ENCODE measurements at regions not wholly inside any gene's neighbourhood (a gene's known extent, or its start where the extent isn't known, plus 50 kb on each side); places are given as distances from the start of the nearest gene placed in this dataset.

- H3K36me3 Mint-ChIP-seq (ENCODE audit: insufficient read depth, unreplicated experiment): no peaks in the 10 kb centered on the region
- Histone ChIP-seq H3K36me3 (ENCODE audit: control insufficient read depth, insufficient read depth, low read length) (no peaks in the 10 kb centered on the region; the same call in 1 of the 2 replicates), H3K4me3 (ENCODE audit: low read depth, low read length) (no peak overlapping the region), H3K27me3 (replicated peaks; ENCODE audit: control insufficient read depth, insufficient read depth, low read length) (no peaks in the 10 kb centered on the region), H3K9me3 (no peaks in the 10 kb centered on the region), H3K4me1 (peaks cover 8% of the 10 kb centered on the region)
- BruUV-seq (replicated peaks): no TSS peak
- TF ChIP-seq CTCF (IDR thresholded peaks at IDR 0.05; ENCODE audit: insufficient read depth in 1 of 2, low read depth in 1 of 2, low read length in 1 of 2, severe bottlenecking in 1 of 2, unreplicated experiment in 1 of 2): no peak
- no peak for DNase-seq
- no peak overlapping the region for H3K4me3 Mint-ChIP-seq (ENCODE audit: unreplicated experiment)
- ChIA-PET POLR2A (no interaction called here), CTCF (no interaction called here)
- no peak overlapping the region for H3K27ac Mint-ChIP-seq (ENCODE audit: unreplicated experiment)
- peaks cover 16% of the 10 kb centered on the region for H3K9me3 Mint-ChIP-seq (ENCODE audit: unreplicated experiment)
- intact Hi-C loops (cut with micrococcal nuclease; ENCODE audit: unreplicated experiment): loop anchor here (5.0 kb wide), 1 partner anchor 131 kb away; no protein-coding TSS in a partner anchor
- no peaks in the 10 kb centered on the region for H3K27me3 Mint-ChIP-seq (ENCODE audit: insufficient read depth, unreplicated experiment)
- H3K4me1 Mint-ChIP-seq (ENCODE audit: low read depth, unreplicated experiment): peaks cover 19% of the 10 kb centered on the region
Measured at GRCh38 chr4:11021333-11021732, 336.8 kb upstream of the CLNK start.

- intact Hi-C loops (cut with micrococcal nuclease; ENCODE audit: unreplicated experiment): loop anchor here (5.0 kb wide), 1 partner anchor 133 kb away; no protein-coding TSS in a partner anchor
- ChIA-PET CTCF (no interaction called here), POLR2A (no interaction called here)
- Histone ChIP-seq H3K27me3 (replicated peaks; ENCODE audit: control insufficient read depth, insufficient read depth, low read length) (no peaks in the 10 kb centered on the region), H3K9me3 (no peaks in the 10 kb centered on the region), H3K4me1 (peaks cover 4% of the 10 kb centered on the region), H3K4me3 (ENCODE audit: low read depth, low read length) (no peak overlapping the region), H3K36me3 (ENCODE audit: control insufficient read depth, insufficient read depth, low read length) (no peaks in the 10 kb centered on the region; the same call in 1 of the 2 replicates)
- DNase-seq: no peak
- peaks cover 16% of the 10 kb centered on the region for H3K4me1 Mint-ChIP-seq (ENCODE audit: low read depth, unreplicated experiment)
- H3K9me3 Mint-ChIP-seq (ENCODE audit: unreplicated experiment): peaks cover 15% of the 10 kb centered on the region
- H3K27me3 Mint-ChIP-seq (ENCODE audit: insufficient read depth, unreplicated experiment): no peaks in the 10 kb centered on the region
- no TSS peak for BruUV-seq (replicated peaks)
- no peak for TF ChIP-seq CTCF (IDR thresholded peaks at IDR 0.05; ENCODE audit: insufficient read depth in 1 of 2, low read depth in 1 of 2, low read length in 1 of 2, severe bottlenecking in 1 of 2, unreplicated experiment in 1 of 2)
- no peaks in the 10 kb centered on the region for H3K36me3 Mint-ChIP-seq (ENCODE audit: insufficient read depth, unreplicated experiment)
- H3K4me3 Mint-ChIP-seq (ENCODE audit: unreplicated experiment): no peak overlapping the region
- H3K27ac Mint-ChIP-seq (ENCODE audit: unreplicated experiment): no peak overlapping the region
Measured at GRCh38 chr4:11019451-11020240, 335.1 kb upstream of the CLNK start.

DNA sequence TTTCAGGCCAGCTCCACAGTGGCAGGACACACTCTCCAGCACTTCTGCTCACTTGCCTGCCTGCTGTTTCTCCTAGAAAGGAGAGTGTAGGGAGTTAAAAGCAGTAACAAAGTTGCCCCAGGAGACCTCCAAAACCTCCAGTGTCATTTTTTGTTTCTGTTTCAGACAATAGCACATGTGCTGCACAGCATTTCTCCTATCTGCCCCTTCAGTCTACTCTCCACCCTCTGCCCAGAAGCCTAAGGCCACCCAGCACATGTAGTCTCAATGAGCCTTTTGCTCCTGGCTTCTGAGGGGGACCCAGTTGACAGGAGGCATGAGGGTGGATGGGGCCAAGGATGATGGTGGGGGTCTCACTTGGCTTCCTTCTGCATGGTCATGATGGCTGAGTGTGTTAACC lies 329.6 kb upstream of the CLNK start:
- no peaks in the 10 kb centered on the region for H3K36me3 ChIP-seq (ENCODE audit: control insufficient read depth, insufficient read depth, low read length)
- H3K4me1 ChIP-seq: 0 out of 2 replicates have a peak, but pooled peaks cover 3% of the 10 kb centered on the region
- no peaks in the 10 kb centered on the region for H3K9me3 ChIP-seq
- H3K4me1 Mint-ChIP-seq (ENCODE audit: low read depth, unreplicated experiment): no peaks in the 10 kb centered on the region
- H3K27ac Mint-ChIP-seq (ENCODE audit: unreplicated experiment): no peak overlapping the region
- intact Hi-C loops (cut with micrococcal nuclease; ENCODE audit: unreplicated experiment): no loop called here
- CTCF ChIA-PET: no interaction called here
- H3K4me3 ChIP-seq (ENCODE audit: low read depth, low read length): no peak overlapping the region
- no peaks in the 10 kb centered on the region for H3K9me3 Mint-ChIP-seq (ENCODE audit: unreplicated experiment)
- H3K27me3 Mint-ChIP-seq (ENCODE audit: insufficient read depth, unreplicated experiment): no peaks in the 10 kb centered on the region
- no peak for DNase-seq
- BruUV-seq (replicated peaks): no TSS peak
- no peaks in the 10 kb centered on the region for H3K27me3 ChIP-seq (replicated peaks; ENCODE audit: control insufficient read depth, insufficient read depth, low read length)
- no peak overlapping the region for H3K4me3 Mint-ChIP-seq (ENCODE audit: unreplicated experiment)
- TF ChIP-seq CTCF (IDR thresholded peaks at IDR 0.05; ENCODE audit: insufficient read depth in 1 of 2, low read depth in 1 of 2, low read length in 1 of 2, severe bottlenecking in 1 of 2, unreplicated experiment in 1 of 2): no peak
- POLR2A ChIA-PET: no interaction called here
- no peaks in the 10 kb centered on the region for H3K36me3 Mint-ChIP-seq (ENCODE audit: insufficient read depth, unreplicated experiment)
